ENCODE measurements at regions not wholly inside any gene's neighbourhood (a gene's known extent, or its start where the extent isn't known, plus 50 kb on each side); places are given as distances from the start of the nearest gene placed in this dataset.

DNA sequence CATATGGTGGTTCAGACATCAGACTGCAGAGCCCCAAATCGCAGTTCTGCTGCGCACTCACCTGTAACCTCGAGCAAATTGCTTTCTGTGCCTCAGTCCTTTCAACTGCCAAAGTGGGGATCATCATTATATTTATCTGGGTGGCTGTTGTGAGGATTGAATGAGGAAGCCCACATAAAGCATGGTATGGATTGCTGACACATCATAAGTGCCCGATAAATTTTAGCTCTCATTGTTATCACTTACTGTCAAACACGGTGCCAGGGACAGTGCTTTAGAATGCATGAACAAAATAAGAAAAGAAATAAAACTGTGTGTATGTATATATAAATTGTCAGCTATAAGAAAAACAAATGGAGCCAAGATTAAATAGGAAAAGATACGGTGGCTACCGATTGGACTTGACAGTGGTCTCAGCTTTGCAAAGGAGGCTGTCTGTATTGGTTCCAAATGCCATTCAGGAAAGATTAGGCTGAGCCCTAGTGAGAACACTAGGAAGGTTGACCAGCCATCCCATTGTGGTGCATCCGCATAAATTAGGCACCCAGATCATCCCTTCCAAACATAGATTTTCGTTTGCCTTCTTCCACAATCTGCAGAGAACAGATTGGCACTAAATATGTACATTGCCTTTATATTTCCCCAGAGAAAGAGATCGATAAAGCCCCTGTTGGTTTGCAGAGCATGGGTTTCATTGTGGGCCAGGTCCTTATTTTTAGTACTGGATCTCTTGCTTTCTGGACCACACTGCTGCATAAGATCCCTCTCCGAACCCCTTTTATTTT lies 91.8 kb upstream of the KAZN start:
- Histone ChIP-seq H3K4me1 (ENCODE audit: insufficient read depth) (peaks cover 5% of the 10 kb centered on the region), H3K27me3 (no peaks in the 10 kb centered on the region), H2AFZ (no peak overlapping the region), H3K36me3 (replicated peaks; ENCODE audit: insufficient read depth, low read depth) (no peaks in the 10 kb centered on the region), H3K9me2 (replicated peaks; ENCODE audit: insufficient read depth) (no peaks in the 10 kb centered on the region), H3K4me3 (no peak overlapping the region), H3K79me2 (no peaks in the 10 kb centered on the region), H3K9me3 (ENCODE audit: low read depth) (no peaks in the 10 kb centered on the region), H3K4me2 (no peak overlapping the region), H4K20me1 (ENCODE audit: insufficient read depth, poor library complexity, severe bottlenecking) (no peaks in the 10 kb centered on the region), H3K27ac (no peak overlapping the region)
- TF ChIP-seq, protein P1, sequence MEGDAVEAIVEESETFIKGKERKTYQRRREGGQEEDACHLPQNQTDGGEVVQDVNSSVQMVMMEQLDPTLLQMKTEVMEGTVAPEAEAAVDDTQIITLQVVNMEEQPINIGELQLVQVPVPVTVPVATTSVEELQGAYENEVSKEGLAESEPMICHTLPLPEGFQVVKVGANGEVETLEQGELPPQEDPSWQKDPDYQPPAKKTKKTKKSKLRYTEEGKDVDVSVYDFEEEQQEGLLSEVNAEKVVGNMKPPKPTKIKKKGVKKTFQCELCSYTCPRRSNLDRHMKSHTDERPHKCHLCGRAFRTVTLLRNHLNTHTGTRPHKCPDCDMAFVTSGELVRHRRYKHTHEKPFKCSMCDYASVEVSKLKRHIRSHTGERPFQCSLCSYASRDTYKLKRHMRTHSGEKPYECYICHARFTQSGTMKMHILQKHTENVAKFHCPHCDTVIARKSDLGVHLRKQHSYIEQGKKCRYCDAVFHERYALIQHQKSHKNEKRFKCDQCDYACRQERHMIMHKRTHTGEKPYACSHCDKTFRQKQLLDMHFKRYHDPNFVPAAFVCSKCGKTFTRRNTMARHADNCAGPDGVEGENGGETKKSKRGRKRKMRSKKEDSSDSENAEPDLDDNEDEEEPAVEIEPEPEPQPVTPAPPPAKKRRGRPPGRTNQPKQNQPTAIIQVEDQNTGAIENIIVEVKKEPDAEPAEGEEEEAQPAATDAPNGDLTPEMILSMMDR (IDR thresholded peaks at IDR 0.05; ENCODE audit: poor library complexity), result no peak
- TF ChIP-seq EZH2phosphoT487 (IDR thresholded peaks at IDR 0.05; ENCODE audit: low read depth, severe bottlenecking, unreplicated experiment) (no peak), EZH2 (IDR thresholded peaks at IDR 0.05; ENCODE audit: borderline replicate concordance) (no peak)
- no peak for DNase-seq (ENCODE audit: low spot score)
- WGBS (ENCODE audit: low lambda C conversion rate, missing lambda C conversion rate), result 87% methylated on average over 11 of the region's 11 CpGs

DNA sequence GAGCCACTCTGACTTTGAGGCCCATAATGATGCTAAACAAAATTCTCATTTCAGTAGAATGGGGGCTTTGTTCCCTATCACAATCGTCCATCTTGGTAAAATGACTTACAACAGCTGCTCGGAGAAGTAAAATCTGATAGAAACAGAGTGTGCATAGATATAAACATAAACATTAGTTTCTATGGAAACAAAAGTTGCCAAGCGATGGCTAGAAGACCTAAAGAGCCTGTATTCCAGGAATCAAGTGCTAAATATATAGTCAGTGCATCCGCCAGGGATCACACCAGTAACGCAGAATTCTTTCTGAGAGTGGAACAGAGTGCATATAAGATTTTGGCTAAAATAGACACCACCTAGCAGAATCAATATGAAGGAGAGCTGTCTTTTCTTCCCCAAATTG lies 91.2 kb upstream of the KAZN start:
- no peaks in the 10 kb centered on the region for H3K27me3 ChIP-seq
- H3K79me2 ChIP-seq, result no peaks in the 10 kb centered on the region
- peak; percentile 13 for DNase-seq (ENCODE audit: low spot score)
- H3K27ac ChIP-seq, result no peak overlapping the region
- whole genome bisulfite sequencing (ENCODE audit: low lambda C conversion rate, missing lambda C conversion rate), result 58% methylated on average over 5 of the region's 5 CpGs
- TF ChIP-seq, protein P1 (IDR thresholded peaks at IDR 0.05; ENCODE audit: poor library complexity), result no peak
- TF ChIP-seq EZH2phosphoT487 (IDR thresholded peaks at IDR 0.05; ENCODE audit: low read depth, severe bottlenecking, unreplicated experiment) (no peak), EZH2 (IDR thresholded peaks at IDR 0.05; ENCODE audit: borderline replicate concordance) (no peak)
- no peaks in the 10 kb centered on the region for H3K36me3 ChIP-seq (replicated peaks; ENCODE audit: insufficient read depth, low read depth)
- no peaks in the 10 kb centered on the region for H3K9me3 ChIP-seq (ENCODE audit: low read depth)
- no peaks in the 10 kb centered on the region for H3K9me2 ChIP-seq (replicated peaks; ENCODE audit: insufficient read depth)
- no peak overlapping the region for H2AFZ ChIP-seq
- H3K4me3 ChIP-seq, result no peak overlapping the region
- H4K20me1 ChIP-seq (ENCODE audit: insufficient read depth, poor library complexity, severe bottlenecking), result no peaks in the 10 kb centered on the region
- peaks cover 9% of the 10 kb centered on the region for H3K4me1 ChIP-seq (ENCODE audit: insufficient read depth)
- no peak overlapping the region for H3K4me2 ChIP-seq

GRCh38 chr1:14508613-14509012 lies 89.9 kb upstream of the KAZN start:
- H3K36me3 ChIP-seq (replicated peaks; ENCODE audit: insufficient read depth, low read depth), result no peaks in the 10 kb centered on the region
- no peaks in the 10 kb centered on the region for H3K79me2 ChIP-seq
- DNase-seq (ENCODE audit: low spot score), result no peak
- no peak for TF ChIP-seq EZH2 (IDR thresholded peaks at IDR 0.05; ENCODE audit: borderline replicate concordance)
- TF ChIP-seq, protein P1 (IDR thresholded peaks at IDR 0.05; ENCODE audit: poor library complexity), result no peak
- no peak for TF ChIP-seq EZH2phosphoT487 (IDR thresholded peaks at IDR 0.05; ENCODE audit: low read depth, severe bottlenecking, unreplicated experiment)
- no peak overlapping the region for H3K4me2 ChIP-seq
- no peaks in the 10 kb centered on the region for H4K20me1 ChIP-seq (ENCODE audit: insufficient read depth, poor library complexity, severe bottlenecking)
- no peaks in the 10 kb centered on the region for H3K27me3 ChIP-seq
- 92% methylated on average over 6 of the region's 6 CpGs for WGBS (ENCODE audit: low lambda C conversion rate, missing lambda C conversion rate)
- H3K4me1 ChIP-seq (ENCODE audit: insufficient read depth), result peaks cover 12% of the 10 kb centered on the region
- no peaks in the 10 kb centered on the region for H3K9me2 ChIP-seq (replicated peaks; ENCODE audit: insufficient read depth)
- no peak overlapping the region for H2AFZ ChIP-seq
- H3K9me3 ChIP-seq (ENCODE audit: low read depth), result no peaks in the 10 kb centered on the region
- no peak overlapping the region for H3K27ac ChIP-seq
- no peak overlapping the region for H3K4me3 ChIP-seq

Data from hepatocyte (in vitro differentiated cells).